ENCODE measurements at regions not wholly inside any gene's neighbourhood (a gene's known extent, or its start where the extent isn't known, plus 50 kb on each side); places are given as distances from the start of the nearest gene placed in this dataset.

- in situ Hi-C loops (cut with MboI; ENCODE audit: low pct_unique_long_range_greater_than_20kb, low sequenced_read_pairs), result no loop called here
- DNase-seq, result no peak
Measured at GRCh38 chr1:59137968-59138367, 158.9 kb upstream of the FGGY start.

GRCh38 chr1:59138402-59138801 lies 158.5 kb upstream of the FGGY start:
- DNase-seq, result peak; percentile 77
- in situ Hi-C loops (cut with MboI; ENCODE audit: low pct_unique_long_range_greater_than_20kb, low sequenced_read_pairs), result no loop called here

- in situ Hi-C loops (cut with MboI; ENCODE audit: low pct_unique_long_range_greater_than_20kb, low sequenced_read_pairs), result no loop called here
- no peak for DNase-seq
Measured at GRCh38 chr1:59139396-59139795, 157.5 kb upstream of the FGGY start.

GRCh38 chr1:59141267-59141863 lies 155.5 kb upstream of the FGGY start:
- no peak for DNase-seq
- in situ Hi-C loops (cut with MboI; ENCODE audit: low pct_unique_long_range_greater_than_20kb, low sequenced_read_pairs), result no loop called here

GRCh38 chr1:59142311-59143132 lies 154.4 kb upstream of the FGGY start:
- no peak for DNase-seq
- in situ Hi-C loops (cut with MboI; ENCODE audit: low pct_unique_long_range_greater_than_20kb, low sequenced_read_pairs), result no loop called here

- DNase-seq, result peak; percentile 47
- in situ Hi-C loops (cut with MboI; ENCODE audit: low pct_unique_long_range_greater_than_20kb, low sequenced_read_pairs), result no loop called here
Measured at GRCh38 chr1:59143133-59143487, 153.8 kb upstream of the FGGY start.

- DNase-seq, result no peak
- in situ Hi-C loops (cut with MboI; ENCODE audit: low pct_unique_long_range_greater_than_20kb, low sequenced_read_pairs), result no loop called here
Measured at GRCh38 chr1:59143811-59144210, 153.1 kb upstream of the FGGY start.

- in situ Hi-C loops (cut with MboI; ENCODE audit: low pct_unique_long_range_greater_than_20kb, low sequenced_read_pairs), result no loop called here
- no peak for DNase-seq
Measured at GRCh38 chr1:59144959-59145358, 151.9 kb upstream of the FGGY start.

- in situ Hi-C loops (cut with MboI; ENCODE audit: low pct_unique_long_range_greater_than_20kb, low sequenced_read_pairs), result no loop called here
- DNase-seq, result no peak
Measured at GRCh38 chr1:59146056-59146455, 150.8 kb upstream of the FGGY start.

GRCh38 chr1:59146651-59147358 lies 150.1 kb upstream of the FGGY start:
- peak; percentile 46 for DNase-seq

GRCh38 chr1:59149435-59149834 lies 147.5 kb upstream of the FGGY start:
- DNase-seq, result no peak
- in situ Hi-C loops (cut with MboI; ENCODE audit: low pct_unique_long_range_greater_than_20kb, low sequenced_read_pairs), result no loop called here

More at GRCh38 chr1:59146651-59147358, 150.1 kb upstream of the FGGY start:
- in situ Hi-C loops (cut with MboI; ENCODE audit: low pct_unique_long_range_greater_than_20kb, low sequenced_read_pairs), result no loop called here

- DNase-seq, result peak; percentile 21
Measured at GRCh38 chr1:59150577-59151386, 146.1 kb upstream of the FGGY start.

GRCh38 chr1:59151387-59151761 lies 145.5 kb upstream of the FGGY start:
- DNase-seq, result no peak
- in situ Hi-C loops (cut with MboI; ENCODE audit: low pct_unique_long_range_greater_than_20kb, low sequenced_read_pairs), result no loop called here

More at GRCh38 chr1:59150577-59151386, 146.1 kb upstream of the FGGY start:
- in situ Hi-C loops (cut with MboI; ENCODE audit: low pct_unique_long_range_greater_than_20kb, low sequenced_read_pairs), result no loop called here

GRCh38 chr1:59151860-59152259 lies 145.0 kb upstream of the FGGY start:
- DNase-seq, result no peak

GRCh38 chr1:59152511-59152910 lies 144.4 kb upstream of the FGGY start:
- DNase-seq, result no peak
- in situ Hi-C loops (cut with MboI; ENCODE audit: low pct_unique_long_range_greater_than_20kb, low sequenced_read_pairs), result no loop called here

More at GRCh38 chr1:59151860-59152259, 145.0 kb upstream of the FGGY start:
- in situ Hi-C loops (cut with MboI; ENCODE audit: low pct_unique_long_range_greater_than_20kb, low sequenced_read_pairs), result no loop called here

GRCh38 chr1:59154401-59154800 lies 142.5 kb upstream of the FGGY start:
- in situ Hi-C loops (cut with MboI; ENCODE audit: low pct_unique_long_range_greater_than_20kb, low sequenced_read_pairs), result no loop called here
- DNase-seq, result no peak

GRCh38 chr1:59155351-59155750 lies 141.5 kb upstream of the FGGY start:
- no peak for DNase-seq
- in situ Hi-C loops (cut with MboI; ENCODE audit: low pct_unique_long_range_greater_than_20kb, low sequenced_read_pairs), result no loop called here

GRCh38 chr1:59156051-59156450 lies 140.8 kb upstream of the FGGY start:
- no peak for DNase-seq
- in situ Hi-C loops (cut with MboI; ENCODE audit: low pct_unique_long_range_greater_than_20kb, low sequenced_read_pairs), result no loop called here

- no peak for DNase-seq
- in situ Hi-C loops (cut with MboI; ENCODE audit: low pct_unique_long_range_greater_than_20kb, low sequenced_read_pairs), result no loop called here
Measured at GRCh38 chr1:59156526-59157199, 140.2 kb upstream of the FGGY start.
